ENCODE measurements at regions not wholly inside any gene's neighbourhood (a gene's known extent, or its start where the extent isn't known, plus 50 kb on each side); places are given as distances from the start of the nearest gene placed in this dataset.

GRCh38 chr7:115658223-115658622 lies 372.3 kb downstream of the TFEC start:
- no peaks in the 10 kb centered on the region for H3K27me3 ChIP-seq (replicated peaks in 1 of 4; ENCODE audit: control extremely low read depth in 1 of 4, control insufficient read depth in 3 of 4, insufficient read depth in 4 of 4, low read length in 3 of 4)
- Mint-ChIP-seq H3K27ac (no peak overlapping the region), H3K4me1 (no peaks in the 10 kb centered on the region), H3K9me3 (ENCODE audit: insufficient read depth) (no peaks in the 10 kb centered on the region), H3K27me3 (no peaks in the 10 kb centered on the region), H3K4me3 (no peak overlapping the region)
- no peaks in the 10 kb centered on the region for H3K4me1 ChIP-seq (ENCODE audit: control insufficient read depth in 2 of 2, insufficient read depth in 2 of 2, low read length in 2 of 2)
- WGBS (ENCODE audit: insufficient coverage): 100% methylated on average over 2 of the region's 3 CpGs
- no peaks in the 10 kb centered on the region for H3K36me3 ChIP-seq (replicated peaks in 1 of 2; ENCODE audit: control extremely low read depth in 1 of 2, control insufficient read depth in 1 of 2, extremely low read depth in 1 of 2, insufficient read depth in 2 of 2, low read length in 1 of 2)
- intact Hi-C loops (cut with micrococcal nuclease): no loop called here
- H3K79me2 ChIP-seq (ENCODE audit: control insufficient read depth, insufficient read depth, low read length): no peaks in the 10 kb centered on the region
- no peak for TF ChIP-seq CTCF (IDR thresholded peaks at IDR 0.05)
- no peak for TF ChIP-seq EZH2 (IDR thresholded peaks at IDR 0.05; ENCODE audit: borderline replicate concordance, insufficient read depth, low read depth, low read length, poor library complexity, severe bottlenecking)
- ATAC-seq (ENCODE audit: low read depth) (no peak), DNase-seq (no peak)
- H4K20me1 ChIP-seq (ENCODE audit: control insufficient read depth, insufficient read depth, low read length, poor library complexity, severe bottlenecking): no peaks in the 10 kb centered on the region
- no peak overlapping the region for H3K9ac ChIP-seq (ENCODE audit: low read length)
- H3K4me3 ChIP-seq (ENCODE audit: control extremely low read depth in 1 of 5, extremely low read depth in 1 of 5, insufficient read depth in 1 of 5, low read depth in 2 of 5, low read length in 4 of 5): no peak overlapping the region
- H3K4me2 ChIP-seq (replicated peaks; ENCODE audit: low read depth, low read length, poor library complexity, severe bottlenecking): no peak overlapping the region
- H2AFZ ChIP-seq (ENCODE audit: insufficient read depth, low read depth, low read length, poor library complexity, severe bottlenecking): no peak overlapping the region
- POLR2A ChIA-PET: no interaction called here
- H3K9me3 ChIP-seq (ENCODE audit: control extremely low read depth in 1 of 3, control insufficient read depth in 2 of 3, insufficient read depth in 1 of 3, low read length in 2 of 3): no peaks in the 10 kb centered on the region
- CTCF ChIA-PET: no interaction called here
- H3K27ac ChIP-seq (ENCODE audit: low read length in 2 of 2): no peak overlapping the region

GRCh38 chr7:115654384-115655214 lies 376.0 kb downstream of the TFEC start:
- WGBS (ENCODE audit: insufficient coverage): 100% methylated on average over 2 of the region's 2 CpGs
- H2AFZ ChIP-seq (ENCODE audit: insufficient read depth, low read depth, low read length, poor library complexity, severe bottlenecking): no peak overlapping the region
- Mint-ChIP-seq H3K27me3 (no peaks in the 10 kb centered on the region), H3K27ac (no peak overlapping the region), H3K4me3 (no peak overlapping the region), H3K4me1 (no peaks in the 10 kb centered on the region), H3K9me3 (ENCODE audit: insufficient read depth) (no peaks in the 10 kb centered on the region)
- TF ChIP-seq EZH2 (IDR thresholded peaks at IDR 0.05; ENCODE audit: borderline replicate concordance, insufficient read depth, low read depth, low read length, poor library complexity, severe bottlenecking): no peak
- TF ChIP-seq CTCF (IDR thresholded peaks at IDR 0.05): no peak
- ATAC-seq (ENCODE audit: low read depth) (no peak), DNase-seq (no peak)
- H3K27ac ChIP-seq (ENCODE audit: low read length in 2 of 2): no peak overlapping the region
- ChIA-PET CTCF (no interaction called here), POLR2A (no interaction called here)
- no peak overlapping the region for H3K4me3 ChIP-seq (ENCODE audit: control extremely low read depth in 1 of 5, extremely low read depth in 1 of 5, insufficient read depth in 1 of 5, low read depth in 2 of 5, low read length in 4 of 5)
- intact Hi-C loops (cut with micrococcal nuclease): no loop called here
- H3K27me3 ChIP-seq (replicated peaks in 1 of 4; ENCODE audit: control extremely low read depth in 1 of 4, control insufficient read depth in 3 of 4, insufficient read depth in 4 of 4, low read length in 3 of 4): no peaks in the 10 kb centered on the region
- no peaks in the 10 kb centered on the region for H4K20me1 ChIP-seq (ENCODE audit: control insufficient read depth, insufficient read depth, low read length, poor library complexity, severe bottlenecking)
- H3K9me3 ChIP-seq (ENCODE audit: control extremely low read depth in 1 of 3, control insufficient read depth in 2 of 3, insufficient read depth in 1 of 3, low read length in 2 of 3): no peaks in the 10 kb centered on the region
- H3K36me3 ChIP-seq (replicated peaks in 1 of 2; ENCODE audit: control extremely low read depth in 1 of 2, control insufficient read depth in 1 of 2, extremely low read depth in 1 of 2, insufficient read depth in 2 of 2, low read length in 1 of 2): no peaks in the 10 kb centered on the region
- no peaks in the 10 kb centered on the region for H3K4me1 ChIP-seq (ENCODE audit: control insufficient read depth in 2 of 2, insufficient read depth in 2 of 2, low read length in 2 of 2)
- no peaks in the 10 kb centered on the region for H3K79me2 ChIP-seq (ENCODE audit: control insufficient read depth, insufficient read depth, low read length)
- H3K4me2 ChIP-seq (replicated peaks; ENCODE audit: low read depth, low read length, poor library complexity, severe bottlenecking): no peak overlapping the region
- no peak overlapping the region for H3K9ac ChIP-seq (ENCODE audit: low read length)
